Right kidney (tissue), 1 donor: ENCODE measurements at regions not wholly inside any gene's neighbourhood (a gene's known extent, or its start where the extent isn't known, plus 50 kb on each side); places are given as distances from the start of the nearest gene placed in this dataset.

ENCODE experiments used
- DNase-seq: peaks from one replicate; pipeline ENCODE4 v3.0.0-alpha.2; 2016

DNA sequence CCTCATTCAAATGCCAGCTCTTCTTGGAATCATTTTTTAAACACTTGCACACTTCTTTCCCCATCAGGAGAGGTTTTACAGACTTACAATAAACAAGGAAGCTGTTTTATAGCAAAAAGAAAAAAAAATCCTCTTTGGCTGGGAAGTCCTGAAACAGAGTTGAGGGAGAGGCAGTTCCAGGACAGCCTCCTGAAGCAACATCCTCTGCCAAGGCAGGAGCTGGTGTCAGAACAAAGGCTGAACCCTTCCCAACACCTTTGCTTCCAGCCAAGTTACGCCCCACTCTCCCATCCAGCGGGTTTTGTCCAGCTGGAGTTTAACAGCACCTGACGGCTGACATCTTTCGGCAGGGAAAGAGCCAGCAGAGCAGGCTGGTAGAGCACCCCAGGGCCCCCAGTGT is 287.8 kb downstream of the RRAGC start:
- no peak for DNase-seq

DNA sequence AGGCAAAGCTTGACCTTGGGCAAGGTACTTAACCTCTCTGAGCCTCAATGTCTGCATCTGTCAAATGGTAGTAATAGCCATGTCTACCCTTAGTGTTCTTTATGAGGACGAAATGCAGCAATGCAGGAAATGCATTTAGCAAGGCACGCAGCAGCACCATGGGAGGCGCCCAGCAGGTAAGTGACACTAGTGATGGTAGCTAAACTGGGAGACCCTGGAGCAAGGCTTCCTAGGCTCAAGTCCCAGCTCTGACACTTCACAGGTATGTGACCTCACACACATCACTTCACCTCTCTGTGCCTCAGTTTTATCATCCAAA is 289.0 kb downstream of the RRAGC start:
- DNase-seq = no peak

DNA sequence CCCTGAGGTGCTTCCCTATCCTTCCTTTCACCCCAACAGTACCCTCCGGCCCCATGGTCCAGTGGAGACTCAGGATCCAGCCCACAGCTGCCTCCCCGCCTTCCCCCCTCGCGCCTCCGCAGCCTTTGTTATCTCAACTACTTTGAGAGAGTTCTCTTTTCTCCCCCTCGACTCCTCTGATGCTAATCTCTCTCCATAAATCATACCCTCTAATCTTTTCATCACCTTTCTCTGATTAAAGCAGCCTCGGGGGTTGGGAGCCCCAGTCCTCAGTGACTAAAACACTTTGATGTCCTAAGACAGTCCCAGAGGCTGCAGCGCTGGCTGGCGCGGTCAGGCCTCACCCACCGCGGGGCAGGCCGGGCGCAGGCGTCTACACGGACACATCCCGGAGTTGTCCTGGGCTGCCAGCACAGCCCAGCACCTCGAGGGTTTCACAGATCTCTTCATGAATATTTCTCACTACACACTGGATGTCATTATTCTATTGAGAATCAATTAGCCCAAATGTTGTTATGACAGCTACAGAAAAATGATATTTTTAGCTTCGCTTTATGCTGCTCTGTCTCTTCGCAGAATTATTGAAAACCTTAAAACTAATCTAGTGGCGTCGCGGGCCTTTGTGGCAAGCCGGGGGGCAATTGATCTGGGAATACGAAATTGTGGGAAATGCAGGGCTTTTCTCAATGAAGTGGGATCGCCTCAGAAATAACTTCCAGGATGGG is 289.5 kb downstream of the RRAGC start:
- no peak for DNase-seq

DNA sequence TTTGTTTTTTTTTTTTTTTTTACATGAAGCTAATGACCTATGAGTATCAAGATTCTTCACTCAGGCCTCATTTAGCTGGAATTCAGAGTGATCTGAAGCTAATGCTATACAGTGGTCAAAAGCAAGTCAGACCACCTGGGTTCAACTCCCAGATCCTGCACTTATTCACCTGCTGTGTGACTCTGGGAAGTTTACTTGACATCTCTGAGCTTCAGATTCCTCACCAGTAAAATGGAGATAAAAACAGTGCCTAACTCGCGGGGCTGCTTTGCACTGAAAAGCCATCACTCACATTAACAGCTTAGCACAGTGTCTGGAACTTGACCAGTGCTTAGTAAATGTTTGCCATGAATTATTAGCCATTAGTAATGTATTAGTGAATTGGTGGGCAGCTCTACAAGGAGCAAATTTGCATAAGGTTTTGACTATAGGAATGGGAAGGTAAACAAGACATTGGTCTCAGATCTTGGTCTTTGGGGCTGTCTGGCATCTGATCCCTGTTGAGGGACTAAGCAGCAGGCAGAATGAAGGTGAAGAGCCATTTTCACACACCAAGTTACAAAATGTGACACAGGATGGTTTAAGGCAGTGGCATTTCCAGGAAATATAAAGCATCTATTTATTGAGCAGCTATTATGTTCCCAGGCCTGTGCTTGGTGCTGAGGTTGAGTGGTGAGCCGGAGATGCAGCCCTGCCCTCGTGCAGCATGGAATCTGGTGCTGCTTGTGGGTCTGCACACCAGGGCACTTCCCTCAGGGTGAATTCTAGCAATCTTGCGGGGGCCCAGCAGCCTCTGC is 291.3 kb downstream of the RRAGC start:
- no peak for DNase-seq

DNA sequence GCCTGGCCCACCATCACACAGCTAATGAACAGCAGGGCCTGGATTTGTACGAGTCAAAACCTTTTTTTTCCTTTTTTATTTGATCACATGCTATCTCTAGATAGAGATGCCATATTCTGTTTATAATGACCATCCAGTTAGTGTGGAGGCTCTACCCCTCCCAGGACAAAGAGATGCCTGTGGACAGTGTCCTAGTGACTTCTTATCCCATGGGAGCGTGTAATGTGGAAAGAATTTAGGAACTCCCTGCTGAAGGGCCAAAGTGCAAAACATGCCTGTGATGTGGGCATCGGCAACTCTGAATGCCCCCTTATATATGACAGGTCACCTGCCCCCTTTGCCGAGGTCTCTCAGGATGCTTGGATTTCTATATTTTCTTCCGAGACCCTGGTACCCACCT is 292.2 kb downstream of the RRAGC start:
- DNase-seq = no peak

DNA sequence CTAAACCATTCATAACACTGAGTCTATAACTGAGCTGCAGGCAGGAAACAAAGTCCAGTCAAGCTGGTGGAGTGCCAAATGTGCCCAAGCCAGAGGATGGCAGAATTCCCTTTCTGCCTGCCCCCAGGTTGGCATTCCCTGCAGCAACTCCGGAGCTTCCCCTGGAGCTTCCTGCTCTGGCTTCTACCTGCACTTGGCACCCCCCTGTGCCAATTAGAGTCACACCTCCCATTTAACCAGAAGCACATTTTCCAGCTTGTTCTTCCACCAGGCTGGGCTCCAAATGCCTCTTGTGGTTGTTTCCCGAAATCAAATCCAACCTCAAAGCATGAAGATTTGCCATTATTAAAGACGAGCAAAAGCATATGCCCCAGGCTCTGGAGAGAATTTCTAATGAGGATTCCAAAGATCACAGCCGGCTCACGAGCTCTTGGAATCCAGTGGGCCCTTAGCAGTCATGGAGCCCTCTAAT is 294.5 kb downstream of the RRAGC start:
- DNase-seq = no peak

DNA sequence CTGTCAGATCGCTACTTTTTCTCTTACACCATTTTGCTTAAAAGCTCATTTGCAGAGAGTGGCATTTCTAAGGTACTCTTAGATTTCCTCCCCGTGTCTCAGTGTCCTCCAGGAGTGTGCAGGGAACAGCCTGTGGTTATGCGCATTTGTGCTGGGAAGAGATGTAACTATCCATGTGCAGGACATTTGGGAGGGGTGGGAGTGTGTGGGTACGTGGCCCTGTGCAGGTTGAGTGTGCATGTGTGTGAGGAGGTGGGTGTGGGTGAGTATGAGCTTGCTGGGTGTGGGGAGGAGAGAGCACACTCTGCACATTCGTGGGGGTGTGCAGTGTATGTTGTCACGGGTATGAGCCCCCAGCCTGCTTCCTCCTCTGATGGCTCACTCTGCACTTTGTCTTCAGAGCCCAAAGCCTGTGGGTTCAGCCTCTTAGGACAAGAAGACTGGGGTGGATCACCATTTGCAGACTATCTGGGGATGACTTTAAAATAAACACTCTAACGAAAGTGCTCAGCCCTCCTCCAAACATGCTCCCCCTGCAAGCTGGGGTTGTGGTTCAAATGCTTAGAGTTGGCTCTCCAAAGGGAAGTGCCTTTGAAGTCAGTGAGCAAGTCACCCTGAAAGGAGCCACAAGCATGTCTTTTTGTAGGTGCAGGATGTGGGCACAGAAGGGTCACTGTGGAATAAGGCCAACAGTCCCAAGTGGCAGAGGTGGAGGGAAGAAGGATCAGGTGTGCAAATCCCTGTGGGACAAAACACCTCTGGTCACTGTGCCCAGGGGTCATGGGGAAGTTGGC is 295.4 kb downstream of the RRAGC start:
- DNase-seq = no peak

DNA sequence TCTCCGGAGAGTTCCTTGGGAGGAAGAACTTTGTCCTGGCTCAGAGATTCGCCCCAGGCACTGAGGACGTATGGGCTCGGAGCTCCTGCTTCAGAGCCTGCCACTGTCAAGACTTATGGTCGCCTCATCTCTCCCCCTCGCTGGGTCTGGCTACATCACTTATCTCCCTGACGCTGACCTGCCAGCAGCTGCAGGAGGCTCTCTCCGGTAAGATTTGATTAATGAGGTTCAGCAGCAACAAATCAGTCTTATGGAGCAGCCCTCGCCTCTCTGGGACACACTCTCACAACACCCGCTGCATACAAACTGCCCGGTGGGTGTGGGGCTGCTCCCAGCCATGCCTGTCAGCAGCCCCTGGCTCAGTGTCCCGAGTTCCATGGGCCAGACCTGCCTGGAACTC is 297.8 kb downstream of the RRAGC start:
- no peak for DNase-seq

DNA sequence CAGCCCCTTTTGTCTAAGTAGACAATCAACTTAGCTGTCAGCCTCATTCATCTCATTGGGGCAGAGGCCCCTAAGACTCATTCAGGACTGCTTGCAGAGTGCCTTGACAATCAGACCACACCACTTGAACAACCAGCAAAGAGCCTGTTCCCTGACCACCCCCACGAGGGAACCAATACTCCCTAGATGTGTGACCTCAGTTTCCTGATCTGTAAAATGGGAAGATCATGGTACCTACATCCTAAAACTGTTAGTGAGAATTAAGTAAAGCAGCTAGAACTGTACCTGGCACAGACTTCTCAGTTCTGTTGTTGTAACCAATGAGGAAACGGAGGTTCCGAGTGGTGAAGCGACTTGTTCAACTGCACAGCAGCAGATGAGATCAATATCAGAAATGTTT is 298.5 kb downstream of the RRAGC start:
- no peak for DNase-seq

DNA sequence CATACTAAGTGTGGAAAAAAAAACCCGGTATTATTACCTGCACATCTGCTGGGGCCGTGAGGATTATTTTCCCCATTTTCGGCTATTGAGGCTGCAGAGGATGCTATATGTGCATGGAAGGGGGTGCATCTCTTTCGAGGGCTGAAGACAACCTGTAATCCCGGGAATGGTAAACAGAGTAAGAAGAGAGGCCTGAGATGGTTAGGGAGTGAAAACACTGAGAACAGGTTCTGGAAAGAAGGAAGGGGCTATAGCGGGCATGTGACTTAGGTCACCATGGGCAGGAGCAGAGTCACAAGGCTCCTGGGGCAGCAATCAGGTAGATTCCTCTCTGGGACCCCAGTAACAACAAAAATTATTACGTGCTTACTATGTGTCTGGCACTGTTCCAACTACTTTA is 299.1 kb downstream of the RRAGC start:
- DNase-seq = no peak

DNA sequence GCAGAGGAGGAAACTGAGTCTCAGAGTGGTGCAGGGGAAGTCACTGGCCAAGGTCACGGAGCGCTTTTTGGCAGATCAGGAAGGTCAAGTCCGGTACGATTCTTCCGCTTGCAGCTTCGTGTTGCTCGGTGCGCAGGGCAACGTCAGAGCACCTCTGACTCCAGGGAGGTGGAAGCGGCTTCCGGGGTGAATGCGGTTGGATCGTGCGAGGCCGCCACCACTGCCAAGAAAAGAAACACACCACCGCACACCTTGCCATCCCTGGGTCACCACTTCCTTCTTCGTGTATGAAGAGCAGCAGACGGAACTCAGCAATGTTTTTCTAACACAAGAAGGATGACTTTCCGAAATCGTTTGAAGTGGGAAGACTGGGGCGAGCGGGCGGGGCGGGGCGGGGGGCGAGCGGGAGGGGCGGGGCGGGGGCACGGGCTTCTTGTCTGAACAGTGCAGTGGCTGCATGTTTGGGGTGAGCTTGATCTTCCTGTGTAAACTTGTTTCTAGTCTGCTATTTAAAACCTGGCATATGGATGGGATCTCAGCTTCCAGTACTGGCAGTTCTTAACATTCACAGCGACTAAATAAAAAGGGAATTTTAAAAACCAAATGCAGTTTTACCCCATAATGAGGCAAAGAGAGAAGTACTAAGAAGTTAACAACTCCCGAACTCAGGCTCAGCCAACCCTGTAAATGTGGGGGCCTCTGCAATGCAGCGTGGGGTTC is 300.0 kb downstream of the RRAGC start:
- DNase-seq = no peak

DNA sequence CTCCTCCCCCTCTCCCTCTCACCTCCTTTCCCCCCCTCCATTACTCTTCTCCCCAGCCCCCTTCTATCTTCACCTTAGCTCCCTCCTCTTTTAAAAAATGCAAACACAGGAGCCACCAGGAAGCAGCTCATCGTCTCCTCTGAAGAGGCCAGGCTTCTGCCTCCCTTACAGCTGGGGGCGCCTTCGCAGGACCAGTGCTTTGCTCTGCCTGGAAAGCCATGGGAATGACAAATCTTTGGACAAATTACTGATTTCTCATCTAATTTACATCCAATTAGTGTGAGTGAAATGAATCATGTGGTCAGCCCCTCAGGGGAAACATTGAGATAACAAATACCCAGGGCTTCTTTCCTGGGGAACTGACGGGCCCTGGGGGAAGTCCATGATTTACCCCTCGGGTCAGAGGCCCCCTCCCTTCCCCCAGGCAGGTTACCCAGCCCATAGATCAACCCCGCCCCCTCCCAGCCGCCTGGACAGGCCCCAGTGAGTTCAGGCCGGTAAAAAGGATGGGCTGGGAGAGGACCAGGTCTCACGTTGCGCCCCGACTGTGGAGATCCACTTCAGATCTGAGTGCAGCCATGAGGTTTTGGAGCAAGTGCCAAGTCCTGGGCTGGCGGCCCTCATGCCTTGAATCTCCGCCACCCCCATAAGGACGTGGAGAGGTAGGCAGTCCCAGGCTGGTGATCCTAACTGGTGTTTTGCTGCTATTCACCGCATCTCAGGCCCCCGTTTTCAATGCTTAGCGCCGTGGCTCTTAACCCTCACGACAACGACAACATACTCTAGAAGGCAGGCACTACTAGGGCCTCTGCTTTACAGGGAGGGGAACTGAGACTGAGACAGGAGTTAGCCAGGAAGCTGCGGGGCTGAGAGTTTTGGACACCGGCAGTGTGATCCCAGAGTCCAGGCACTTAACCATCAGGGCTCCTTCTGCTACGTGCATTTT is 300.8 kb downstream of the RRAGC start:
- peak; percentile 35 for DNase-seq

DNA sequence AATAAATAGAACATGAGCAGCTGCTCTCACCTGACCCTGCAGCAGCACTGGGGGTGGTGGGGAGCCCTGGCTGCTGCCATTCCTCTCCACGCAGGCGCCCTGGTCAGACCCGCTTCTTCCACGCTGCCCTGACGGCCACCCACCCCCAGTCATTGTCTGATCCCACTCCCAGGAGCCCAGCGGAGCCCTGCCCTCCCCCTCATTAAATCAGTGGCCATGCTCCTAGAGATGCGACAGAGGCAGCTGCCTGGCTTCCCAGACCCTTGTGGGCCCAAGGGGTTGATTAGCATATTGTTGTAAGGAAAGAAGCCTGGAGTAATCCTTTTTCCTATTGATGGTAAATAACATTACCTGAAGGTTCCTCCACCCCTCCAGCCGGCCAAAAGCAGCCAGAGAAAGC is 301.5 kb downstream of the RRAGC start:
- no peak for DNase-seq

DNA sequence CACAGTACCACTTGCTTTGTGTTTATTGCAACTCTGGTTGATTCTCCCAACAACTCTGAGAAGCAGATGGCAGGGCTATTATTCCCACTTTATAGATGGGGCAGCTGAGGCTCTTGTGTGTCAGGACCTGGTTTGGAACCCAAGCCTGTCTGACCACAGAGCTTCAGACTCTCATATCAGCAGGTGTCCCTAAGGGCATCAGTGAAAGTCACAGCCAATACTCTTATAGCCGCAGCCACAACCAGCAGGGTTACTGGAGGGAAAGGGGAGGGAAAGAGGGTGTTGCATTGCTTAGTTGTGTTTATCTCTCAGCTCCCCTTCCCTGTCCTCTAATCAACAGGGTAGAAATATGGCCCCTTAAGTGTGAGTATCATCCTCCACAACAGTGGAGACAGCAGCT is 304.0 kb downstream of the RRAGC start:
- DNase-seq = no peak

DNA sequence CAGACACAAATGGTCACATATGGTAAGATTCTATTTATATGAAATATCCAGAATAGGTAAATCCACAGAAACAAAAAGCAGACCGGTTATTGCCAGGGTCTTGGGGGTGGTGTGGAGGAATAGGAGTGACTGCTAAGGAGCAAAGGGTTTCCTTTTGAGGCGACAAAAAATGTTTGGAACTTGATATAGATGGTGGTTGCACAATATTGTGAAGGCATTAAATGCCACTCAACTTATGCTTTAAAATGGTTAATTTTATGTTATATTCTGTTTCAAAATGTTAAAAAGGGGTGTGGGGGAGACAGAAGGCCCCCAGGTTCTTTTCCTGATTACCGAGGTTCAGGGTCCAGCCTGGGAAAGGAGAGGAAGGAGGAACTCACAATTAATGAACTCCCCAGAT is 304.4 kb downstream of the RRAGC start:
- no peak for DNase-seq

DNA sequence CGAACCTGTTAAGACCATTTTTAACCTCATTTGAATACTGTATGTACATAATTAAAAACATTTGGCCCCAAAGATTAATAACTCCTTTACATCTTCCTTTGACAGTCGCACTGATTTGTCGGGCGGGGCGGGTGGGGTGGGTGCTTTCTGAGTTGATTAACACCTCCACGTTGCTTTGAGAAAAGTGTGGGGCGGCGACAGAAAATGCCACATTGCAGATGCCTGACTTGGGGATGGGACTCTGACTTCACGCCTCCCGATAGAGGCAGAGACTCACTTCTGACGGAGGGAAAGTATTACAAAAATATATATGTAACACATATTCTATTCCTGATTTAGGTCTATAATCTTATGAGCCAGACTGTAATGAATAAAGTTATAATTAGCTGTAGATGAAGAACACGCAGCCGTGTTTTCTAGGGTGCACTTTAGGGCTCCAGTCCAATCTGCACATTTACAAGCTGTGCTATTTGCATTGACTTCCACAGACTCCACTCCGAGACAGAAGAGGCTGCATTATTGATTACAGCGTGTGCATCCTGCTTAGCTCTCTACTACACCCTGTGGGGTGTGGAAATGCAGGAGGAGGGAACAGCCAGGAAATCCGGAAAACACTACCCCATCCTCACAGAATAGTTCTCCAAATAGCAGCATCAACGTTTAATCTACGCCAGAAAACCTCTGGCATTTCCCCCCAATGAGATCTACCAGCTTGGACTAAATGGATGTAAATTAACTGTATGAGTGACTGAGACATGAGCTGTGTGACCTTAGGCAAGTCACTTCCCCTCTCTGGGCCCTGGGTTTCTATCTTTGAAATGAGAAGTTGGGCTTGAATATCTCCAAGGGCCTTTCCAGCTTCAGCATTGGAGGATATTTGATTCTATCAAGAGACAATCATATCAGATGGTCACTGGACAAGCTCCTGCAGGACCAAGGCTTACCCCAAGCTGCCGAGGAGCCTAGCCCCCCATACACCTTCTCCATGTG is 308.0 kb downstream of the RRAGC start:
- no peak for DNase-seq

DNA sequence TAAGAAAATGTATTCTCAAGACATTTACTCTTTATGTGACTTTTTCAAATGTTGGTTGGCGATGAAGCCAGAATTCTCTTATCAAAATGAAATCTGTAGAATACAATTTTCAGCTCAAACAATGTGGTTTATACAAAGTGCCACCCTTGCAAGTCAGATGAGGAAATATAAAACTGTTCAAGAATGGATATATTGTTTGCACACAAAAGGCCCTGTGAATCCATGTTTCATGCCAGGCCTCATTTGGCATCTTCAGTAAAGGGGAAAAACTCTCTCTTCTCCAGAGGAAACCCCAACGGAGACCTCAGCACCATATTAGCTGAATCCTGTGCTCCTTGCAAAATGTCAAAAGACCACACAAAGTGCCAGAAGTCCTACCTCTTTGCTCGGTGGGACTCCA is 310.4 kb downstream of the RRAGC start:
- DNase-seq = no peak

DNA sequence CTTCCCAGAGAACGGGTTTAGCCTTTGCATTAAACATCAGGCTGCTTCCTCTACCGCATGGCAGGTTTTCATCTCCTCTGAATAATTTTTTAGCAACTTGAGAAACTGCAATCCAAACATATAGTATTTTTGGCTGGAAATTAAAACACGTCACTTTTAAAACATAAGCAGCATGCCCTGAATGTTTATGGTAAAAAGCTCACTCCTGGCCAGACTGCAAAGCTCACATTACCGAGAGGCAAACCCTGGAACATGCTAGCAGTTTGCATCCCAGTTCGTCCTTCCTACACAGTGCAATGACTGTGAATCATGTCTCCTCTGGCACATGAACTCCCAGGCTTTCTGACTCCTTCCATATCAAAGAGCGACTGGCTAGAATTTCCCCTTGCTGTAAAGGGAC is 312.3 kb downstream of the RRAGC start:
- no peak for DNase-seq

DNA sequence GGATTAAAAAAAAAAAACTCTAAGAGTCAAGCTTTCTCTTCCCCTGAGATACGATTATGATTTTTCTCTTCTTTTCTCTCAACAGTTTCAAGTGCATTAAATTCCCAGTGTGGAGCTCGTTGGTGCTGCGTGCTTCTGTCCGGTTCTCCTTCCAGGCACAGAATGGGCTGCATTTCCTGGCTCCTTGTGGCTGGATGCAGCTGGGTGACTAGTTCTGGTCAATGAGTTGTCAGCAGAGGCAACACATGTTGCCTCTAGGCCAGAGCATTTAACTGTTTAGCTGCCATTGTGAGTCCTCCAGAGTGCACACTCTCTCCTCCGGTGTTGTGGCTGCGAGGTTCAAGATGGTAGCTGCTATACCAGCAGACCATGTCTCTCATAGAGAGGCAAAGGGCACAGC is 312.9 kb downstream of the RRAGC start:
- DNase-seq = no peak

DNA sequence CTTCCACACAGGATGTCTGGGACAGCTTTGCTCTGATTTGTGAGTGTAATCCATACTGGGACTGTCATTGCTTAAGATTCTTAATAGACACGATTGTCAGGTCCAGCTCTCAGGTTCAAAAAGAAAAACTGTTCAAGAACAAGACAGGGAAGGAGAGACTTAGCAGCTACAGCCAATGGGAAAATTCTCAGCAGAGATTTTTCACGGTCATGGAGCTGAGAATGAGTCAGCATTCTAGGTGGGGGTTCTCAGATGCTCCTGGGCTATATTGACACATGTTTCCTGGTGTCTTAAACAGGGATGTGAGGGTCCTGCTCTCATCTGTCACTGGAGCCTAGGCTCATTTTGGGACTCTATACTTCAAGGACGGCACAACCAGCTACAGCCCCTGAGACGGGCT is 318.3 kb downstream of the RRAGC start:
- DNase-seq = no peak
